CD14-positive monocyte (primary cell): ENCODE measurements at regions not wholly inside any gene's neighbourhood (a gene's known extent, or its start where the extent isn't known, plus 50 kb on each side); places are given as distances from the start of the nearest gene placed in this dataset.

ENCODE experiments used
- DNase-seq, 3 donors: peaks; one replicate each; pipeline ENCODE4 v3.0.0-alpha.2; 2011 to 2022
- H2AFZ ChIP-seq: 2 replicates; pipeline ENCODE4 v1.6.0; 2012; ENCODE audit warnings: mild to moderate bottlenecking, low read depth, low read length, inconsistent platforms; ENCODE audit not compliant: insufficient read depth, poor library complexity, severe bottlenecking
- H3K27ac ChIP-seq, 2 donors: 1 replicate in 1 of 2; 2 replicates in 1 of 2; pipeline ENCODE4 v1.5.1; 2012 to 2013; ENCODE audit warnings: low read length in 2 of 2, control low read depth in 1 of 2, inconsistent platforms in 1 of 2, low read depth in 1 of 2, mild to moderate bottlenecking in 1 of 2
- H3K27me3 ChIP-seq, 2 donors: one replicate each; pipeline versions ENCODE4 v1.6.0 to v1.6.1; 2011 to 2013; ENCODE audit warnings: low read length in 2 of 2; ENCODE audit not compliant: control insufficient read depth in 2 of 2, insufficient read depth in 2 of 2
- H3K36me3 ChIP-seq, 2 donors: replicated peaks in 1 of 2; 1 replicate in 1 of 2; 2 replicates in 1 of 2; pipeline versions ENCODE4 v1.5.1 to v1.6.1; 2012 to 2013; ENCODE audit warnings: low read length in 2 of 2, control low read depth in 1 of 2, inconsistent platforms in 1 of 2, mild to moderate bottlenecking in 1 of 2; ENCODE audit not compliant: insufficient read depth in 2 of 2, control insufficient read depth in 1 of 2
- H3K4me1 ChIP-seq, 2 donors: 1 replicate in 1 of 2; 2 replicates in 1 of 2; pipeline versions ENCODE4 v1.5.1 to v1.6.1; 2012 to 2013; ENCODE audit warnings: low read length in 2 of 2, control low read depth in 1 of 2, inconsistent platforms in 1 of 2, mild to moderate bottlenecking in 1 of 2, moderate library complexity in 1 of 2; ENCODE audit not compliant: insufficient read depth in 2 of 2, control insufficient read depth in 1 of 2
- H3K4me2 ChIP-seq: replicated peaks from 2 replicates; pipeline ENCODE3; 2012; ENCODE audit warnings: low read length, moderate library complexity, mild to moderate bottlenecking; ENCODE audit not compliant: poor library complexity, severe bottlenecking; ENCODE audit errors: extremely low read depth
- H3K4me3 ChIP-seq, 3 experiments: fragments of 200-600 bp in 1 of 3; sonication (generic) in 1 of 3; replicated peaks in 1 of 3; 1 replicate in 2 of 3; 2 replicates in 1 of 3; pipeline ENCODE4 v1.5.1; 2011 to 2013; ENCODE audit warnings: low read length in 3 of 3, mild to moderate bottlenecking in 3 of 3, control low read depth in 2 of 3, low read depth in 2 of 3, inconsistent platforms in 1 of 3, moderate library complexity in 1 of 3
- H3K79me2 ChIP-seq: 2 replicates; pipeline ENCODE4 v1.6.0; 2012; ENCODE audit warnings: mild to moderate bottlenecking, control low read depth, inconsistent platforms, low read length, moderate library complexity; ENCODE audit not compliant: insufficient read depth
- H3K9ac ChIP-seq: 2 replicates; pipeline ENCODE4 v1.6.0; 2017; ENCODE audit warnings: low read length, mild to moderate bottlenecking; ENCODE audit not compliant: insufficient read depth, poor library complexity, severe bottlenecking
- H3K9me3 ChIP-seq, 2 donors: replicated peaks in 1 of 2; 1 replicate in 1 of 2; 2 replicates in 1 of 2; pipeline versions ENCODE4 v1.5.1 to v1.6.1; 2012 to 2013; ENCODE audit warnings: low read length in 2 of 2, control low read depth in 1 of 2; ENCODE audit not compliant: control insufficient read depth in 1 of 2, insufficient read depth in 1 of 2
- H4K20me1 ChIP-seq: 2 replicates; pipeline ENCODE4 v1.6.0; 2012; ENCODE audit warnings: mild to moderate bottlenecking, low read length, control low read depth, moderate library complexity; ENCODE audit not compliant: insufficient read depth
- H3K27ac Mint-ChIP-seq, 7 donors: one replicate each; pipeline ENCODE4 v1.8.0; 2020; ENCODE audit warnings: mild to moderate bottlenecking in 7 of 7, mixed read lengths in 7 of 7, moderate library complexity in 6 of 7, inconsistent platforms in 2 of 7
- H3K27me3 Mint-ChIP-seq, 3 donors: one replicate each; pipeline ENCODE4 v1.8.0; 2021 to 2022; ENCODE audit warnings: low read depth in 3 of 3, mild to moderate bottlenecking in 3 of 3, mixed read lengths in 3 of 3, moderate library complexity in 3 of 3, inconsistent platforms in 1 of 3
- H3K36me3 Mint-ChIP-seq, 2 donors: one replicate each; pipeline ENCODE4 v1.8.0; 2020; ENCODE audit warnings: mixed read lengths in 2 of 2, inconsistent platforms in 1 of 2, mild to moderate bottlenecking in 1 of 2
- H3K4me1 Mint-ChIP-seq: one replicate; pipeline ENCODE4 v1.8.0; 2020; ENCODE audit warnings: mild to moderate bottlenecking, mixed read lengths
- H3K4me3 Mint-ChIP-seq, 2 donors: one replicate each; pipeline ENCODE4 v1.8.0; 2020; ENCODE audit warnings: mild to moderate bottlenecking in 2 of 2, mixed read lengths in 2 of 2, moderate library complexity in 1 of 2
- H3K9me3 Mint-ChIP-seq, 7 donors: one replicate each; pipeline ENCODE4 v1.8.0; 2020 to 2022; ENCODE audit warnings: mixed read lengths in 7 of 7, mild to moderate bottlenecking in 6 of 7, moderate library complexity in 6 of 7, inconsistent platforms in 2 of 7
- CTCF ChIP-seq: fragments of 200-600 bp; IDR thresholded peaks from one replicate; pipeline ENCODE4 v1.8.0; 2022; ENCODE audit warnings: antibody characterized with exemption, mild to moderate bottlenecking
- WGBS: methylation state at CpG from one replicate; pipeline ENCODE4 v1.1.5; 2013; ENCODE audit warnings: missing lambda C conversion rate; ENCODE audit not compliant: insufficient coverage; 5-methylcytosine and 5-hydroxymethylcytosine counted together
- intact Hi-C, 2 donors: fragments of 100-400 bp; cut with micrococcal nuclease; formaldehyde crosslinking; loops; one replicate each; pipeline versions ENCODE4 v1.15.0 to v1.15.1; 2023

GRCh38 chr6:66321017-66321416 lies 614.0 kb upstream of the EYS start:
- Mint-ChIP-seq H3K9me3 (peaks cover 0 to 3% (median 2%) of the 10 kb centered on the region in 7 donors), H3K27ac (no peak overlapping the region), H3K4me3 (no peak overlapping the region), H3K27me3 (no peaks in the 10 kb centered on the region), H3K4me1 (no peaks in the 10 kb centered on the region), H3K36me3 (no peaks in the 10 kb centered on the region)
- Histone ChIP-seq H3K27me3 (no peaks in the 10 kb centered on the region), H2AFZ (no peak overlapping the region), H3K9me3 (peaks cover 3 to 8% of the 10 kb centered on the region in 2 donors), H4K20me1 (no peaks in the 10 kb centered on the region), H3K79me2 (no peaks in the 10 kb centered on the region), H3K27ac (no peak overlapping the region), H3K9ac (no peak overlapping the region), H3K4me2 (no peak overlapping the region), H3K36me3 (no peaks in the 10 kb centered on the region), H3K4me1 (no peaks in the 10 kb centered on the region), H3K4me3 (no peak overlapping the region)
- no peak for DNase-seq
- 100% methylated on average over 2 of the region's 6 CpGs for WGBS
- no peak for TF ChIP-seq CTCF
- intact Hi-C loops = no loop called here

GRCh38 chr6:66307490-66307889 lies 600.5 kb upstream of the EYS start:
- H4K20me1 ChIP-seq = no peaks in the 10 kb centered on the region
- H3K9me3 ChIP-seq = peaks cover 12 to 13% of the 10 kb centered on the region in 2 donors
- no peak overlapping the region for H2AFZ ChIP-seq
- no peak overlapping the region for H3K4me2 ChIP-seq
- no CpG with 5 or more reads among the region's 2 CpGs for WGBS
- DNase-seq = no peak
- no peaks in the 10 kb centered on the region for H3K27me3 Mint-ChIP-seq
- no peaks in the 10 kb centered on the region for H3K79me2 ChIP-seq
- no peak overlapping the region for H3K9ac ChIP-seq
- no peaks in the 10 kb centered on the region for H3K36me3 Mint-ChIP-seq
- no peaks in the 10 kb centered on the region for H3K36me3 ChIP-seq
- H3K4me3 Mint-ChIP-seq = no peak overlapping the region
- H3K27me3 ChIP-seq = no peaks in the 10 kb centered on the region
- intact Hi-C loops = no loop called here
- H3K4me1 Mint-ChIP-seq = no peaks in the 10 kb centered on the region
- TF ChIP-seq CTCF = no peak
- H3K27ac Mint-ChIP-seq = no peak overlapping the region
- H3K4me1 ChIP-seq = no peaks in the 10 kb centered on the region
- no peak overlapping the region for H3K27ac ChIP-seq
- peaks cover 3 to 22% (median 4%) of the 10 kb centered on the region in 7 donors for H3K9me3 Mint-ChIP-seq
- no peak overlapping the region for H3K4me3 ChIP-seq
